ENCODE measurements at regions not wholly inside any gene's neighbourhood (a gene's known extent, or its start where the extent isn't known, plus 50 kb on each side); places are given as distances from the start of the nearest gene placed in this dataset.

DNA sequence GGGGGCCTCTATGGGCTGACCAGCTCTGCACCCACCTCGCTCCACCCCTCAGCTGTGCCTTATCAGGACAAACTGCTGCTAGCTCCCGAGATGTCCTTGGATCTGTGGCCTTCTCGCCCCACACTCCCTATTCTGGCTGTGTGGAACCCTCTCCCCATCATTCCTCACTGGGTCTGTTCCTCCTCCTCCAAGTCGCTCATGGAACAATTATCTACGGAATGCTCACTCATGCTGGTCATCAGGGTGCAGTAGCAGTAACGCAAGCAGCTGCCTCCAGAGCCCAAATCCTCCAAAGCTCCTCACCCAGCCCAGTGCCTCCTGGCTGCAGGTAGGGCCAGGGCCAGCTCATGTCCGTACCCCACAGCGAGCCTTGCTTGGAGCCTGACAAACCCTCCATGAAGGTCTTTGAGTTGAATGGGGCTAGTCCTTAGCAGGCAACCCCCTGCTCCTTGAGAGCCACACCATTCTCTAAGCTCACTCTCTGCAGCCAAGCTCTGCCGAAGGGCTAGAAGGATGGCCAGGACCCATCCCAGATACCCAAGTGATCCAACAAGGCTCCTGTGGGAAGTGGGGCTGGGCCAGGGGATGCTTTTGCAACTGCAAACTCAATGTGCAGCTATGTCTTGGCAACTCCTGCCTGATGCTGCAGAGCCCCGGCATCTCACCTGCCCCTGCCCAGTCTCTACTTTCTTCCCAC is 977.8 kb downstream of the TBC1D22A start:
- no peak for DNase-seq

GRCh38 chr22:47739291-47740015 is 977.0 kb downstream of the TBC1D22A start:
- DNase-seq = no peak

DNA sequence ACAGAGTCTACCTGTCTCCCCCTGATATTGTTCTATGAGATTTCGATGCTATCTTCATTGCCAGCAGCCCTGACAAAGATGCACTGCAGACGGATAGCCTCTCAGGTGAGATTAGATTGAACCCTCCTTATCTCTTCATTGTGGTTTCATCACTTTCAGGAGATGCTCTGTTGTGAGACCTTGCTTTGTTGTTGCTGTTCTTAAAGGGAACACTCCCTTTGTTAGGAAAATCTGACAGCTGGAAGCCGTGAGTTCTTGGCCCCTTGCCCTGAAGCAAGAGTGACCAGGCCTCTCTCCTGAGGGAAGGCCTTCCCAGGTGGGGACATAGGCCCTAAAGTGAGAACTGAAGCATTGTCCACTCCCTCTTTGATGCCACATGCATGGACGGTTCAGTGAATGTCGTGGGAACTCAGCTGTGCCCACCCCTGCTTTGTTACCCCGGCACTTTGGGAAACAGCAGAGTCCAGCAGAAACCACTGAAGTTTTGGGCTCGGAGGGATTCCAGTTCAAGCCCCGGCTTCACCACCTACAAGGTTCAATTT is 976.1 kb downstream of the TBC1D22A start:
- DNase-seq = no peak

DNA sequence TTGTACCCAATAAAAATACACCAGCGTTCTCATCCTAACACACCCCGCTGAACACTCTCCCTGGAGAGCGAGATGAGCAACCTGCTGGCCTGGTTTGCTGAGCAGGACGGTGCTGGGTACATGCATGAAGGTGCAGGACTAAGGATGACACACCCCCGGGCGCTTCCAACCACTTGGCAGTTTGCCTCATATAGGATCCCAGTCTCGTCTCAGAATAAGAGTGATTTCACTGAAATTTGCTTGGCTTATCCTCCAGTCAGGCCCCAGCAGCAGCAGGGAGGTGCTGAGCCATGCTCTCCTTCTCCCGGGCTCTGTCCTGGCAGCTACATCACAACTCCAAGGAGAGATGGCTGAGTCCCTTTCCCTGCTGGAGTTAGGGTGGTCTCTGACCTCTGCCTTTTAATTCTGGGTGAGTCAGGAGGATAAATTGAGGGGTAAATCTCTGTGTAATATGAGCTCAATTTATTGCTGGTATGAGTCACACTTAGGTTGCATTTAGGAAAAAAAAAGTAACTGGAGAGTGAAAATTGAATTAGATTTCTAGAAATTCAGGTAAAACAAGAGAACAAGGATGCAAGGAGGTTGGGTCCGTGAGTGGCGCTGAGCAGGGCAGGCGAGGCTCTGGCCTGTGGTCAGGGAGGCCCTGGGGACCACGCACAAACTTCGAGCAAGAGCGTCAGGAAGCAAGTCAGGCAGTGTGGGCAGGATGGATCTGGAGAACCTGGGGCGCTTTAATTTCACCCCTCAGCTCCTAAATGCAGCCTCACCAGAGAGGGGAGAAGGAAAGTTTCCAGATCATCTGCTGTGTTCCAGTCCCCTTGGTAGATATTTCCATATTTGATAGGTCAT is 974.0 kb downstream of the TBC1D22A start:
- no peak for DNase-seq

DNA sequence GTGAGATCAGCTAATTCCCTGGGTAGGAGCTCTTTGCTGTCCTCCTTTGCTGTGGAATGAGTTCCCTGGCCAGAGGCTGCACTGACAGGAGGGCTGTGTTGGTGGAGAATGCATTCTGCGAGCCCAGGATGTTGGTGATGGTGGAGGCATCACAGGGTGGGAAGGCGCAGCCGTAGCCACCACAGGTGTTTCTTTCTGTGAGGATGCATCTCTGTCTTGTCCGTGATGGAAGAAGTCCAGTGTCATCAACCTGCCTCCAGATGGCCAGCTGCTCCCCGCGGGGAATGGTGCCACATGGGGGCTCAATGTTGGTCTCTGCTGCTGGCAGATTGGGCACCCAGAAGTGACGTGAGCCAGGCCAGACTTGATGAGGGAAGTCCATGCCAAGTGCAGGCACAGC is 972.1 kb downstream of the TBC1D22A start:
- no peak for DNase-seq

GRCh38 chr22:47727641-47728040 is 965.2 kb downstream of the TBC1D22A start:
- DNase-seq = no peak

DNA sequence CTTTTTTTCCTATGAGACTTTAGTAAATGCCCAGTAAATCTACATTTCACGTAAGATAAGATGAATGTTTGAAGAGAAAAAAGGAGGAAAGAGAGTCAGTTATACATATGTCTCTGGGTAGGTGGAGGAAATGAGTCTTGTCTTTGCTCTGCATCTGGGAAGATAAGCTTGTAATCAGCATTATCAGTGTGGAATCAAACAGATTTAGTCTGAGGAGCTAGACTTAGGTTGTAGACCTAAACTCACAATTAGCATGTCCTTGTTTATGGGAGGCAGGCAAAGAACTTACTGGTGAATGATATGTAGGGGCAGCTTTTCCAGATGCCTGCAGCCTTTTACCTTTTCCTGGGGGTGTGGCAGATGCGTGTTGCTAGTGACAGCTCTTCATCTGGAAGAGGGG is 962.3 kb downstream of the TBC1D22A start:
- no peak for DNase-seq

DNA sequence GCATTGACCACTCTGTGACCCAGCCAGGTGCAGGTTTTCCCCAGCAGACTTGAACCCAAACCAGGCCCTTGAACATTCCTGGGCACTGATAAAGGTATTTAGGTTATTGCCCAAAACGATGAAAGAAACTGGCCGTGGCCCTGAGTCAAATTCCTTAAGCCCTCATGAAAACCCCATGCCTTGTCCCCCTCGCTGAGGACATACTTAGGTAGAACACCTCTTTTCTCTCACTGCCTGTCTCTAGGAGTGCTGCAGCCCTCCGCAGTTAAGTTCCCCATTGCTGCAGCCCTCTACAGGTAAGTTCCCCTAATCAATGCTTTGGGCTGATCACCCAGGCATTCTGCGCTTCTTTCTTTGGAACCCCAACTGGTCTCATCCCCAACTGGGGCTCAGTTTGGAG is 961.6 kb downstream of the TBC1D22A start:
- no peak for DNase-seq

DNA sequence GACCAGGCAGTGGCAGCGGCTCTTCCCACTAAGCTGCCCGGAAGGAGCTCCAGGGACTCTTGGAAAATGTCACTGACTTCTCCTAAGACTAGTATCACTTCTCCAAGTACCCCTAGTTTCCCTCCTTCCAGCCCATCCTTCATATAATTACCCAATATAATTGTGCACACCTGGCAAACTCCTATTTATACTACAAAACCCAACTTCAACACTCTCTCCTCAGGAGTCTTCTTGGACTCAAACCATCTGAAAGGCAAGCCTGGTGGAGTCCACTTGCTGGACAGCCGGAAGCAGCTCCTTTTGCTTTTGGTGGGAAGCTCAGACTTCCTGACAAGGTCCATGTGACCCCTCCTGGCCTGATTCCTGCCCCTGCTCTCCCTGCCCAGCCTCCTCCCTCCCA is 955.9 kb downstream of the TBC1D22A start:
- no peak for DNase-seq

DNA sequence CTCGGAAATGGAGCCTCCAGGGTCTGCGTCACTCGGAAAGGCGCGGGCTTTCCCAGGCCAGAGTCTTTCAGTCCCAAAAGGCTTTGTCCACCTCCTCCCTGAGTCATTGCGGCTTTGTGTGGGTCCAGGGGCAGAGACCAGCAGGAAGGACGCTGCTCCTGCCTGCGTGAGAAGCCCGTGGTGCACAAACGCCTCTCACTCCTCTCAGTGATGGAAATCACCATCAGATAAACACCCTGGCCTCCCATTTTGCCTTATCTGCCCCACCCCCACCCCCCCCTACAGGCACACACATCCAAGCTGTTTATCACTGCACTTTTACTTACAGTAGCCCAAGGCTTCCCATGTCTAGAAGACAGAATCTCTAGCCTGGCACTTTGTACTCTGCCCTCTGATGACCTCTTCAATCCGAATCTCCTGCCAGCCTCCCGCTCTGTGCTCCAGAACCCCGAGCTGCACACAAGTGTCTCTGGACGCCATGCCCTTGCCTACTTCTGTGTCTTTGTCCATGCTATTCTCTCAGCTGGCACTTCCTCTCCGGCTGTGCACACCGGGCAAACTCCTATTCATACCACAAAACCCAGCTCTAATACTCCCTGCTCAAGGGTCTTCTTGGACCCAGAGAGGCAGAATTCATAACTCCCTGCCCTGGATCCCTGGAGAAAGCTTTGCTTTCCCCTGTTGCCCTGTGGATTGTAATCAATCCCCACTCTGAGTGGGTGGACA is 954.6 kb downstream of the TBC1D22A start:
- DNase-seq = no peak

DNA sequence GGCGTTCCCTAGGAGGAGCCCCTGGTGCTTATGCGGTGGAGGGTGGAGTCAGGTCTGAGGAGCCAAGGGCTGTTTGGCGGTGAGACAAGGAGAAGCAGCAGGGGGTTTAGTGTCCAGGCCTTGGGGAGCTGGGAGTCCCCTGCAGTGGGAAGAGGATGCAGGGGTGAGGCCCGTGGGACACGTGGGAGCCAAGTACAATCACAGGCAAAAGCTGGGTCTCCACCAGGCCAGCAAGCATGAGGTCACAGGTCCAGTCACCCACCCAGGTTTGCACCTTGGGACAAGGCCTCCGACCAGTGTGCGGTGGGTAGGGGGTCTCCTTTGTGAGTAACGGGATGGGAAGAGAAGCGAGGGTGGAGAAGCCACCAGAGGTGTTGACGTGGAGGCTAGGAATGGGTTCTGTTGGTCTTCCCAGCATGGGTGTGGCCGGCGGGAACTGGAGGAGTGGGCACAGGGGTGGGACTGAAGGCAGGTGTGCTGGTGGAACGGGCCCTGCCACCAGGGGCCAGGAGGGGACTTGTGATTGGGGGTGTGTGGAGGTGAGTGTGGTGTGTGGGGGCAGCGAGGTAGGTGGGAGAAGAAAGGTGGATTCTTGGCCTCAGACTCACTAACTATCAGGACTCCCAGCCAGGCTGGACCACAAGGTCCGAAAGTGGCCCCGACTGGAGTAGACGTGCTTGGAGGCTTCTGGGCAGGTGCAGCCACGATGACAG is 953.6 kb downstream of the TBC1D22A start:
- DNase-seq = no peak

GRCh38 chr22:47713941-47714340 is 951.5 kb downstream of the TBC1D22A start:
- DNase-seq = no peak

- DNase-seq = no peak
These were observed 947.7 kb downstream of the TBC1D22A start for GRCh38 chr22:47710135-47710534.

DNA sequence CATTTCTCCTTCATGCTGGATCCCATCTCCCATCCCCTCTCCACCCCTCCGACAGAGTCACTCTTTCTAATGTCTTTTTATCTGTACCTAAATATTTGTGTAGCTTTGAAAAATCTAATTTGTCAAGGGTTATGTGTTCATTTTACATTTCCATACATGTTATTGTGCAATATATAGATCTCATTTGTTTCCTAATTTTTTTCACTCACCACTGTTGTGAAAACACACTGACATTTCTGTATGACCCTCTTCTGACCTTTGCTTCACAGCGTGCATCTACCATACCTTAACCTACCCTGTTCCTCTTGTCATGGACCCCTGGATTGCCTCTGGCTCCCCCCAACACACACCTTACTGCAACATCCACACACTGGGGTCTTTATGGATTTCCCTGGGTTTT is 942.9 kb downstream of the TBC1D22A start:
- DNase-seq = no peak

- no peak for DNase-seq
These were observed 936.5 kb downstream of the TBC1D22A start for GRCh38 chr22:47698906-47699305.

DNA sequence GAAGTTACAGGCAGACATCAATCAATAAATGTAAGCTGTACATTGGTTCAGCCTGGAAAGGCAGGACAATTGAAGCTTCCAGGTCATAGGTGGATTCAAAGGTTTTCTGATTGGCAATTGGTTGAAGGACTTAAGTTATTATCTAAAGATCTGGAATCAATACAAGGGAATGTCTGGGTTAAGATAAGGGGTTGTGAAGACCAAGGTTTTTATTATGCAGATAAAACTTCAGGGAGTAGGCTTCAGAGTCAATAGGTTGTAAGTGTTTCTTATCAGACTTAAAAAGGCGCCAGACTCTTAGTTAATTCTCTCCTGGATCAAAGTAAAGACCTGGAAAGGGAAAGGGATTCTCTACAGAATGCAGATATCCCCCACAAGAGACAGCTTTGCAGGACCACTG is 935.4 kb downstream of the TBC1D22A start:
- DNase-seq = no peak

- no peak for DNase-seq
These were observed 934.3 kb downstream of the TBC1D22A start for GRCh38 chr22:47696776-47697175.

DNA sequence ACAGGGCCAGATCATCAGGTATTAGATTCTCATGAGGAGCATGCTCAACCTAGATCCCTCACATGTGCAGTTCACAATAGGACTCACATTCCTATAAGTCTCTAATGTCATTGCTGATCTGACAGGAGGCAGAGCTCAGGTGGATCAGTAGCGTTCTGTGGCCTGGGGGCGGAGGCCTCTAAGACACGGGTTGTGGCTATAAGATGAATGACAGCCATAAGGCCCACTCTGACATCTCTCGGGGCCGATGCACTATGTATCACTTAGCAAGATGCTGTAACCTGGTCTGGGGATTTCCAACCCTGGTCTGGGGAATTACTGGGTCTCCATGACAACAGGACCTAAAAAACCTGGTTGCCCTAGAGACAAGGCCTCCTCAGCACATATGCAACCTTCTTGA is 932.7 kb downstream of the TBC1D22A start:
- no peak for DNase-seq

- DNase-seq = no peak
These were observed 932.2 kb downstream of the TBC1D22A start for GRCh38 chr22:47694536-47695130.

- no peak for DNase-seq
These were observed 931.2 kb downstream of the TBC1D22A start for GRCh38 chr22:47693606-47694005.

GRCh38 chr22:47692811-47693210 is 930.4 kb downstream of the TBC1D22A start:
- no peak for DNase-seq
